IPS DF 19.7 (cell line): ENCODE measurements at regions not wholly inside any gene's neighbourhood (a gene's known extent, or its start where the extent isn't known, plus 50 kb on each side); places are given as distances from the start of the nearest gene placed in this dataset.

Source experiments
- DNase-seq: peaks from one replicate; pipeline ENCODE4 v3.0.0-alpha.2; 2013; ENCODE audit warnings: low read depth, low spot score

DNA sequence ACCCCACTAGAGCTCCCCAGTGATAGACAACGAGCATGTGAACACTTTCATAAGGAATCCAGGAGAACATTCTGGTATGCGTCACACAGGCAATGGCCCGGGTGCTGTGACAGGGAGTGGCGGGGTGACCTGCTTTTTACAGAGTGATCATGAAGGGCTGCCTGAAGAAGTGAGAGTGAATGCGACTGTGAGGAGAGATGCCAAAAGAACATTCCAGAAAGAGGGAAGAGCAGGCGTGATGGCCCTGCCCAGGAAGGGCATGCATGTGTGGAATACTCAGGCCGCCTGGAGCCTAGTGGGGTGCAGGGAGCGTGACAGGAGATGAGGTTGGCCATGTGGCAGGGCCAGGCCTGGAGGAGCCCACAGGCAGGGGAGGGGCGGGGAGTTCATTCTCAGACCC is 53.8 kb downstream of the FZD10 start:
- no peak for DNase-seq

GRCh38 chr12:130218682-130219081 is 56.4 kb downstream of the FZD10 start:
- DNase-seq: no peak

GRCh38 chr12:130219929-130220705 is 57.9 kb downstream of the FZD10 start:
- no peak for DNase-seq

DNA sequence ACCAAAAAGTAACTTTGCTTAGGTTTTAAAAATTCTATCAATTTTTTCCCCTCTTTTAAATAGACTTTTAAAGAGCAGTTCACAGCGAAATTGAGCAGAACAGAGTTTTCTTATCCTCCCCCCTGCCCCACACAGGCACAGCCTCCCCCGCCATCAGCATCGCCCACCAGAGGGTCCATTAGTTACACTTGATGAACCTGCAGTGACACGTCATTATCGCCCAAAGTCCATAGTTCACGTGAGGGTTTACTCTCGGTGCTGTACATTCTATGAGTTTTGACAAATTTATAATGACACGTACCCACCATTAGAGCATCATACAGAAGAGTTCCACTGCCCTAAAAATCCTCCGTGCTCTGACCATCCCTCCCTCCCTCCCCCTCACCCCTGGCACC is 58.4 kb downstream of the FZD10 start:
- no peak for DNase-seq

DNA sequence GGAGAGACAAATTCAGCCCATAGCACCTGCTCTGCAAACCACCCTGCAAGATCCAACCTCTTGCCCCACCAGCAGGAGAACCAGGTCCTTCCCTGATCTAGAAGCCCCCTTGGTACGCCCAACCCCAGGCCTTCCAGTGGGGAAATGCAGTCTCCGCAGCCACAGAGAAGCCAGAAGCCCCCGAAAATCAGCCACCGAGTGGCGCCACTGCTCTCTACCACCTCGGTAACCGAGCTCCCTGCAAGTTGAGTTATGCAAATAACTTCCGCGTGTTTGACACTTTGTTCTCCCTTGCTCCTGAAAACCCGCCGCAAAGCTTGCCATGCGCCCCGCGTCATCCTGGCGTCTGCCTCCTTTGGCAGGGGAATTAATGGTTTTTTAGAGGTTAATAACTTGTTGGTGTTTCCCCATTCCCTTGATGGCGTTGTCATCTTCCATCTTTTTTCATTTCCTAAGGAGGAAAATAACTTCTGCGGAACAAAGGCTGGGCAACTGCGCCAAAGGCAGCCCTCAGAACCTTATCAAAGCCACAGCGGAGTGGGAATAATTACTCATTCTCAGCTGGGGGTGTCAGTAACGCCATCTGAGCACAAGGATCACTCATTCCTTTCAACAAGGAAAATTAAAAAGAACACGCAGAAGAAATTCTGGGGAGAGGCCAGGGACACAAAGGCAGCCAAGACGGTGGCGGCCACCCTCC is 60.4 kb downstream of the FZD10 start:
- no peak for DNase-seq

DNA sequence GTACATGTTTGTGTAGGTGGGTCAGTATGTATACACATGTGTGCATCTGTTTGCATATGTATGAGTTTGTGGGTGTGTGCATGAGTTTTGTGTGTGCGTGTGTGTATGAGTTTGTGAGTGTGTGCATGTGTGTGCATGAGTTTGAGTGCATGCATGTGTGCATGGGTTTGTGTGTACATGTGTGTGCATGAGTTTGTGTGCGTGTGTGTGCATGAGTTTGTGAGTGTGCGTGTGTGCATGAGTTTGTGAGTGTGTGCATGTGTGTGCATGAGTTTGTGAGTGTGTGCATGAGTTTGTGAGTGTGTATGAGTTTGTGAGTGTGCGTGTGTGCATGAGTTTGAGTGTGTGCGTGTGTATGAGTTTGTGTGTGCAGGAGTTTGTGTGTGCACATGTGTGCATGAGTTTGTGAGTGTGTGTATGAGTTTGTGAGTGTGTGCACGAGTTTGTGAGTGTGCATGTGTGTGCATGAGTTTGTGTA is 61.5 kb downstream of the FZD10 start:
- DNase-seq: no peak

DNA sequence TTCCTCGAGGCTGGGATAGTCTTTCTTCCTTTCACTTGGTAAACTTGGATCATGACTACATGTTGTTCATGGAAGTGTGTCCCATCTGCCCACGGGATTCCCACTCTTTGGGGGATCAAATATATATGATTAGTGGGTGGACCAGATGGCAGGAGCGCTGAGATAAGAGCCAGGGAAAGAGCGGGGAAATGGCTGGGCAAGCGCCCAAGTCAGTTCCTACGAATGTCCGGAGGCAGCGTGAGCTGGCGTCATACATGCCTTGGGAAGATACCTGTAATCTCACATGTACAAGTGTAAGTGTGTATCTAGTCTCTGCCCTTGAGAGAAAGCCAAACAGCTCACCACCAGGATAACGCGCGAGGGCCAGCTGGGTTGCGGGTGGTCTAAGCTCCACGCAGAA is 62.3 kb downstream of the FZD10 start:
- DNase-seq: no peak

DNA sequence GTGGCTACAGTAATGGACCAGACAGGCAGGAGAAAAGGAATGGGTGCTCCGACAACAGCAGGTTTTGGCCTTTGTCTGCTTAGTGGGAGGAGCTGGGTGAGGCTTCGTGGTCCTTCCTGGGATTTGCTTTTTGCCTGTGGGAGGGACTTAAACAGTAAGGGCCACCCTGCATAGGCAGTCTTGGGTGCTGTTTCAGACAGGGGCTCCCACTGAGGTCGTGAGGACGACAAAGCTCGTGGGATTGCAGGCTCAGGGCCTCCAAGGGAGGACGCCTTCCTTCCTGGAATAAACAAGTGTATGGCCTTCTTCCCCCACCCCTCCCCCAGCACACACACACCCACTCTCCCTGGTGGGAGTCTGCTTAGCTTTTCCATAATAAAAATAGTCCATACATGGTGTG is 63.1 kb downstream of the FZD10 start:
- no peak for DNase-seq

- DNase-seq: no peak
Observed at GRCh38 chr12:130226126-130226525, 63.9 kb downstream of the FZD10 start.

- DNase-seq: no peak
Observed at GRCh38 chr12:130226771-130227170, 64.5 kb downstream of the FZD10 start.

DNA sequence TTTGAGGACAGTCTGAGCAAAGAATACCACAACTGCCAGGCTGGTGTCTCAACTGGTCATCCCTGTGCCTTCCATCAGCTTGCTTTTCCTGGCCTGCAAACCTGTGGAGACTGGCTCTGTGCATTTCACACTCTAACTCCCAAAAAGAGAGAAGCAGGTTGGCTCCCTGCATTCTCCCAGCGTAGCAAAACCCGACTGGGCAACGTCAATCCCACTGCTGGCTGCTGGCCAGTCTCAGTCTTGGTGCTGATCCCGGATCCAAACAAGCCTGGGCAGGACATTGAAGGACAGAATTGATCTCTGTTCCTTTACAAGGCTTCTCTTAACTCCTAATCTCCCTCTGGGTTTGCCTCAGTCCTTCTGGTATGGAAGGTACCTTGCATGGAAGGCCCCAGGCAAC is 65.4 kb downstream of the FZD10 start:
- DNase-seq: no peak

- DNase-seq: no peak
Observed at GRCh38 chr12:130236446-130236845, 74.2 kb downstream of the FZD10 start.

GRCh38 chr12:130240831-130241590 is 78.7 kb downstream of the FZD10 start:
- no peak for DNase-seq

- DNase-seq: no peak
Observed at GRCh38 chr12:130242506-130242905, 80.2 kb downstream of the FZD10 start.

DNA sequence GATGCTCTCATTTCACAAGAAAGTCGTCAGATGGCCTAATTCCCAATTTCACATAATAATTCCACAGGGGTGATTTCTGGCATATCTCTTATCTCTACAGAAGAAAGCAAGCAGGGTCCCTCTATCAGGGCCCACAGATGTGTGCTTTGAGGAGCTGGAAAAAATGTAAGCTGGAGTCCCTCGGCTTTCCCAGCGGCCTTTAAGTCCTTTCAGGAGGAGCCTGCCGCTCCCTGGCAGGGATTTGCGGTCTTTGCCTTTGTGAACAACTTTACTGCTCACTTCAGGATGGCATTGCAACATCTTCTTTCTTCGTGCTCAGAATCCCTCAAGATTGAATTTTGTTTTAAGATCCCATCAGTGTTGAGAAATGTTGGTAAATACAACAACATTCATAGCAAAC is 83.0 kb downstream of the FZD10 start:
- DNase-seq: no peak

GRCh38 chr12:130246560-130246959 is 84.3 kb downstream of the FZD10 start:
- no peak for DNase-seq

GRCh38 chr12:130247634-130248237 is 85.5 kb downstream of the FZD10 start:
- DNase-seq: no peak

DNA sequence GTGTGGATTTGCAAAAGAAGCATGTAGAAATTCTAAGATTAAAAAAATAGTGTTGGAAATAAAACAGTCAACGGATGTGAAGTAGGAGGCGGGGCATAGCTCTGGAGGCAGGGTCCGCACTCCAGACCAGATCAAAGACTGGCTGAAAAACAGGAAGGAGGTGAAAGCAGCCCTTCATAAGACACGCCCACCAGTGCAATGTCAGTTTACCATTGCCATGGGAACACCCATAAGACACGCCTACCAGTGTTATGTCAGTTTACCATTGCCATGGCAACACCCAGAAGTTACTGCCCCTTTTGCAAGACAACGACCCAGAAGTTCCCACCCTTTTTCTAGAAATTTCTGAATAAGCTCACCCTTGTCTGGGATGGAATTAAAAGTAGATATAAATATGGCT is 87.1 kb downstream of the FZD10 start:
- DNase-seq: no peak

- no peak for DNase-seq
Observed at GRCh38 chr12:130251236-130251780, 86.4 kb upstream of the PIWIL1 start.

DNA sequence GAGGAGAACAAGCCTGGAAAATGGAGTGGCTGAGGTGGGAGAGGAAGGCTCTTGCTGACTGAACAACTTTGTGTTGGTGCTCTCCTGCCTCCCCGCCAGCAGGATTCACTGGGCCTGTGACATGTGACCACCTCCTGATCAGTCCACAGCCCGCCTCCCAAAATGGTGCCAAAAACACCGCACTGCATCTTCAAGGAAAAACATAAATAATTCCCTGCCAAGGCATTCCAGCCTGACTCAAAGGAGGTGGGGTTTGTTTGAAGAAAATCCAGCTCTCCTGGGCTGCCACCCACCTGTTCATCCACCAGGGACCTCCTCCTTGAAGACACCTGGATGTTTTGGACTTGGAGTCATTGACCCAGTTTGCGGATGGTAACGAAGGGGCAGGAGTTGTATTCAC is 83.8 kb upstream of the PIWIL1 start:
- no peak for DNase-seq

GRCh38 chr12:130254461-130255276 is 83.0 kb upstream of the PIWIL1 start:
- no peak for DNase-seq
